Right ventricle myocardium superior (tissue), 1 donor: ENCODE measurements at regions not wholly inside any gene's neighbourhood (a gene's known extent, or its start where the extent isn't known, plus 50 kb on each side); places are given as distances from the start of the nearest gene placed in this dataset.
"Not testable (repeated sequence)": the region's sequence is repeated elsewhere in the genome, so short reads cannot be mapped to it uniquely, and the experiment has no call there.

Experiments
- ATAC-seq: fragments of 200-7000 bp; cut with Tn5 transposase; one replicate; pipeline ENCODE4 v1.9.1; 2020; ENCODE audit warnings: mild to moderate bottlenecking; ENCODE audit not compliant: poor library complexity
- DNase-seq: peaks from one replicate; pipeline ENCODE4 v3.0.0-alpha.2; 2020
- intact Hi-C: fragments of 100-400 bp; cut with DNase I; formaldehyde crosslinking; loops from one replicate; pipeline ENCODE4 v1.11.2; 2022
- donor health status: DM: no; HTN: yes; CAD: no; lungs with severe emphysema.

DNA sequence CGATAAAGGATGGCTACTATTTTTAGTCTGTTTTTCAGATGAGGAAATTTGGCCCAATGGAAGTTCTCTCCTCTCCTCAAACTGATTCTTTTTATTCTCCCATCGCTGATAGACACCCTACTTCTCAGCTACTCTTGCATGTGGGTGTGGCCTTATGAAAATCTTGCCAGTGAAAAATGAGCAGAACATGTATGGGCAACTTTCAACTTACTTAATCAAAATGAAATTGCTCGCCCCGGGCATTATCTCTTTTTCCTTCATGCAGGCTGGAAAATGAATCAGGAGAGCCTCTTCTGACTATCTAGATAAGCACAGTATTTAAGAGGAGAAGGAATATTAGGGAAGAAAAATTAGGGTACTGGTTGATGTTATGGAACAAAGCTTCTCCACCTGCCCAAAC is 2354.7 kb upstream of the RAG2 start:
- DNase-seq (no peak), ATAC-seq (no peak)
- intact Hi-C loops: no loop called here

- DNase-seq (no peak), ATAC-seq (no peak)
- intact Hi-C loops: no loop called here
Measured at GRCh38 chr11:38950867-38951266, 2352.8 kb upstream of the RAG2 start.

- ATAC-seq (no peak), DNase-seq (no peak)
- intact Hi-C loops: no loop called here
Measured at GRCh38 chr11:38948392-38948791, 2350.4 kb upstream of the RAG2 start.

GRCh38 chr11:38937709-38938108 is 2339.7 kb upstream of the RAG2 start:
- DNase-seq: no peak
- intact Hi-C loops: no loop called here
- no peak for ATAC-seq

DNA sequence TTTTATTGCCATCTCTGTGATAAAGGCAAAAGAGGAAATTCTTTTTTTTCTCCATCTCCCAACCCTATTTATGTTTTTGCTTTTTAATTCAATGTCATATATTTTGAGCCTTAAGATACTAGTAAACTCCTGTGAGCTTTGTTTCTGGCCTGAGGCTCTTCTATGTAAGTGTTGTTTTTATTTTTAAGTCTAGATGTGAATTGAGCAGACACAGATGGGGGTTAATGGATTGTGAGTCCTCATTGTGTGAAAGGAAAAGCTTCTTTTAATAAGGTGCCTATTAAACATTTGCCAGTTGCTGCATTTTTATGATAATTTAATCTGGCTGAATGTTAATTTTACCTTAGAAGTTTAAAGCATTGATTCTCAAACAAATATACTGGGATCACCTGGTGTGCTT is 2337.9 kb upstream of the RAG2 start:
- ATAC-seq (no peak), DNase-seq (no peak)
- intact Hi-C loops: no loop called here

- intact Hi-C loops: no loop called here
- DNase-seq (no peak), ATAC-seq (no peak)
Measured at GRCh38 chr11:38927993-38928392, 2330.0 kb upstream of the RAG2 start.

- intact Hi-C loops: no loop called here
- no peak for ATAC-seq
- DNase-seq: no peak
Measured at GRCh38 chr11:38924644-38925043, 2326.6 kb upstream of the RAG2 start.

DNA sequence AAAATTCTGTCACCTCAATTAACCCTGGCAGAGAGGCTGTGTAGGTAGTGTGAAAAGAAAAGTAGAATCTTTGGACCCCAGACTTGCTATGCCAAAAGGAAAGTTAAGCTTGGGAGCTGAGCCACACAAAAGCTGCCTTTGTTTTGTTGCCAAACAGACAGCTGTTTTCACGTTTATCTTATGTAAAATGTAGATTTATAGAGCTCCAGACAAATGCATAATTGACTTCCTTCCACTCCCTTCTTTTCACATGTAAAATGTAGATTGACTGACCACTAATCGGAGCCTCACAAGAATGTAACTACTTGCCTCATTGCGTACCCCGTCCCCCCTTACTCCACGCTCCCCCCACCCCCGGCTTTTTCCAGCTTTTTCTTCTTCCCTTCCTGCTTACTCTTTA is 2302.2 kb upstream of the RAG2 start:
- DNase-seq (no peak), ATAC-seq (no peak)
- intact Hi-C loops: no loop called here

DNA sequence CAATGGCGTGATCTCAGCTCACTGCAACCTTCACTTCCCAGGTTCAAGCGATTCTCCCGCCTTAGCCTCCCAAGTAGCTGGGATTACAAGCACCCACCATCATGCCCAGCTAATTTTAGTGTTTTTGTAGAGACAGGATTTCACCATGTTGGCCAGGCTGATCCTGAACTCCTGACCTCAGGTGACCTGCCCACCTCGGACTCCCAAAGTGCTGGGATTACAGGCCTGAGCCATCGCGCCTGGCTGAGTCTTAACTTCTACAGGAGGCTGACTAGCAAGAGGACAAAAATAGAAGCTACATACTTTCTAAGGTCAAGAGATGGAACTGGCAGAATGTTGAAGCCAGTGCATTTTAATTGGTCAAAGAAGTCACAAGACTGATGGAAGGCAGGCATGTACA is 2296.2 kb upstream of the RAG2 start:
- DNase-seq, intact Hi-C loops, ATAC-seq: not testable (repeated sequence)

DNA sequence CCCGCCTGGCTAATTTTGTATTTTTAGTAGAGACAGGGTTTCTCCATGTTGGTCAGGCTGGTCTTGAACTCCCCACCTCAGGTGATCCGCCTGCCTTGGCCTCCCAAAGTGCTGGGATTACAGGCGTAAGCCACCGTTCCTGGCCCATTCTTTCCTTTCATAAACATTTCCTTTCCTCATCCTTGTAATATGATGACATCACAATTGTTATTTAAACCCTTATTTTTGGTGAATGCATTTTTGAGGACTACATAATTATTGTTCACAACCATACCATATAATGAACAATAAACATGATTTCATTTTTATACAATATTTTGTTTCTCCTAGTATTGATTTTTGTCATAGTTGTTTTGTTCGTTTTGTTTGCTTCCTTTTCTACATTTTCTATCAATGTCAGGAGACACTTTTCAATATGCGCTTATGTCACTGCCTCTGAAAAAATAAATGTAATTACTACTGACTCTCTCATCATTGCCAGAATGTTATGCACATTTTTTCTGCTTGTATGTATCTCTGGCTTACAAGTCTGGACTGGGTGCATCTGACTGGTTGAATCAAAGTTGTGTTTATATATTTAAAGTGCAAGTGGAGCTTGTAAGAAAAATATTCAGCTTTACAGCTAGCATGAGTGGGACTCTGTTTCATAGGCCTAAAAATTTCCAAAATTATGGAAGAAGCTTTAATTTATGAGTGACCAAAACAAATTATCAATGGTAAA is 2286.3 kb upstream of the RAG2 start:
- intact Hi-C loops: no loop called here
- no peak for DNase-seq
- ATAC-seq: no peak

GRCh38 chr11:38867338-38867737 is 2269.3 kb upstream of the RAG2 start:
- intact Hi-C loops: no loop called here
- DNase-seq (no peak), ATAC-seq (no peak)

GRCh38 chr11:38865922-38866321 is 2267.9 kb upstream of the RAG2 start:
- intact Hi-C loops: no loop called here
- ATAC-seq (no peak), DNase-seq (no peak)

GRCh38 chr11:38842991-38843390 is 2245.0 kb upstream of the RAG2 start:
- DNase-seq: no peak
- intact Hi-C loops: no loop called here
- no peak for ATAC-seq

DNA sequence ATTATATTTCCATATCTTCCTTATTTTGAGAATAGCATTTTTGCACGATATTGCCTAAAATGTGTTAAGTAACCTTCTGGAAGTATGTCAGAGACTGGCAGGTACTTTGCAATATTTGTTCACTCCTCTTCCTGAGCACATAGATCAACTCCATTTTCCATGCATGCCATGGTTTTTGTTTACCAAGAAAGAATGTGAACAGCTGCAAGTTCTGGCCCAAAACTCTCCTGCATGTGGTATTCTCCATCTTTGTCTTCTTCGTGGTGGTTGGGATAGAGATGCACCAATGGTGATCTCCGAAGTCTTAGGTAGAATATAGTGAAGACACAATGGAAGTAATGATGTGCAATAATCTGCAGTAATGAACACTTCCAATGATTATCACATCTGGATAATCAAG is 2241.0 kb upstream of the RAG2 start:
- ATAC-seq: no peak
- intact Hi-C loops: no loop called here
- no peak for DNase-seq

GRCh38 chr11:38835966-38836365 is 2237.9 kb upstream of the RAG2 start:
- no peak for ATAC-seq
- intact Hi-C loops: no loop called here

DNA sequence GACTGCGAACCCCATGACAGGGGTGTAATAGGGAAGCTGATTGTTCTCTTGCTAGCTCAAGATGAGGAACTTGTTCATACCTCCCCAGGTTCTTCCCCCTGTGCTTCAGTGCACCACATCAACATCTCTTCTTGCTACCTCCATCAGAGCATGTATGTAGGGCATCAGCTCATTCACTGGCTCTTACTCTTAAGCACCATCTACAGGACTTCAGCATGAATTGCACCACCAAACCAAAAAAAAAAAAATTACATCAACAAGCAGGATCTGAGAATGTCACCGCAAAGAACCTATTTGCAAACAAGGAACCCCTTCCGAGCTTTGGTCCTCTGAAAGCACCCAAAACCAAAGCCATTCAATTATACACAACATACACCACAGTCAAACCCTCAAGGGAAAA is 2226.5 kb upstream of the RAG2 start:
- intact Hi-C loops: no loop called here
- ATAC-seq: no peak
- no peak for DNase-seq

More at GRCh38 chr11:38835966-38836365, 2237.9 kb upstream of the RAG2 start:
- no peak for DNase-seq

- ATAC-seq, intact Hi-C loops: not testable (repeated sequence)
- peak; percentile 26 for DNase-seq
Measured at GRCh38 chr11:38821786-38822185, 2223.8 kb upstream of the RAG2 start.

DNA sequence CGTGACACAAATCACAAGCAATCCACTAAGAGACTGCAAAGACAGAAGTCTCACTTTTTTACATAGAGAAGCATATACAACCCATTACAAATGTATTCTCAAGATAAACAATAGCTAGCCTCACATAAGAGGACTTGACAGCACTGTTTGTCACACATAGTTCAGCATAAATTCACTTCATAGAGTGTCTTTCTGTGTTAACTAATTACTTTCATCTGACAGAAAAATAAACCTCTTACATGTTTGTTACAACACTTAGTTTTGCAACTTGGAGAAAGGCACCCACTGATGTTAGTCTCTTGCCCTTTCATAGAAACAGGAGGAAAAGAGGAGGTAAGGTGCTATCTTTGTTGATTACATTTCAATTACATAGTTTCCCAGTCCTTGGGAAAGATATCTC is 2221.9 kb upstream of the RAG2 start:
- DNase-seq (no peak), ATAC-seq (no peak)
- intact Hi-C loops: no loop called here

DNA sequence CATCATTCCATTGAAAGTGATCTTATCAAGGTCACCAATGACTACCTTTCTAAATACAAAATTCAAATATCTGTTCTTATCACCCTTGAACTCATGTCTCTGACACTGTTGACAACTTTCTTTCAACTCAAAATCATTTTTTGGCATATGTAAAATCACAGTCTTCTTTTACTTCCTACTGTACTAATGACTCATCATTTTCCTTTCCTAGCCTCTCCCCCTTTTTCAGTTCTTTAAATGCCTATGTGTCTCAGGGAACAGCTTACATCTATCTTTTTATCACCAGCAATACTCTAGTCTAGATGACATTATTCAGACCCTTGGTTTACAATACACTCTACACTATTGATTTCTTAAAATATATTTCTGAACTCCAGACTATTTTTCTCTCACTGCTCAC is 2220.7 kb upstream of the RAG2 start:
- no peak for ATAC-seq
- no peak for DNase-seq
- intact Hi-C loops: no loop called here

- ATAC-seq (no peak), DNase-seq (no peak)
- intact Hi-C loops: no loop called here
Measured at GRCh38 chr11:38814670-38815069, 2216.6 kb upstream of the RAG2 start.

GRCh38 chr11:38809521-38809920 is 2211.5 kb upstream of the RAG2 start:
- intact Hi-C loops: no loop called here
- ATAC-seq (no peak), DNase-seq (no peak)
